HFF-Myc (cell line): ENCODE measurements at regions not wholly inside any gene's neighbourhood (a gene's known extent, or its start where the extent isn't known, plus 50 kb on each side); places are given as distances from the start of the nearest gene placed in this dataset.

Source experiments
- DNase-seq: peaks from one replicate; pipeline ENCODE4 v3.0.0-alpha.2; 2011; ENCODE audit warnings: low read depth; ENCODE audit errors: extremely low read depth
- H3K4me3 ChIP-seq: replicated peaks from 2 replicates; pipeline ENCODE4 v1.5.1; 2011; ENCODE audit warnings: low read depth, mild to moderate bottlenecking, control low read depth, low read length
- TF ChIP-seq, protein P1 (sequence below): IDR thresholded peaks from 2 replicates; pipeline ENCODE4 v1.5.1; 2012; ENCODE audit warnings: mild to moderate bottlenecking, low read depth, low read length, control low read depth; ENCODE audit errors: missing control alignments

GRCh38 chr2:187134306-187134705 lies 285.3 kb upstream of the ZSWIM2 start:
- TF ChIP-seq, protein P1, sequence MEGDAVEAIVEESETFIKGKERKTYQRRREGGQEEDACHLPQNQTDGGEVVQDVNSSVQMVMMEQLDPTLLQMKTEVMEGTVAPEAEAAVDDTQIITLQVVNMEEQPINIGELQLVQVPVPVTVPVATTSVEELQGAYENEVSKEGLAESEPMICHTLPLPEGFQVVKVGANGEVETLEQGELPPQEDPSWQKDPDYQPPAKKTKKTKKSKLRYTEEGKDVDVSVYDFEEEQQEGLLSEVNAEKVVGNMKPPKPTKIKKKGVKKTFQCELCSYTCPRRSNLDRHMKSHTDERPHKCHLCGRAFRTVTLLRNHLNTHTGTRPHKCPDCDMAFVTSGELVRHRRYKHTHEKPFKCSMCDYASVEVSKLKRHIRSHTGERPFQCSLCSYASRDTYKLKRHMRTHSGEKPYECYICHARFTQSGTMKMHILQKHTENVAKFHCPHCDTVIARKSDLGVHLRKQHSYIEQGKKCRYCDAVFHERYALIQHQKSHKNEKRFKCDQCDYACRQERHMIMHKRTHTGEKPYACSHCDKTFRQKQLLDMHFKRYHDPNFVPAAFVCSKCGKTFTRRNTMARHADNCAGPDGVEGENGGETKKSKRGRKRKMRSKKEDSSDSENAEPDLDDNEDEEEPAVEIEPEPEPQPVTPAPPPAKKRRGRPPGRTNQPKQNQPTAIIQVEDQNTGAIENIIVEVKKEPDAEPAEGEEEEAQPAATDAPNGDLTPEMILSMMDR, result no peak
- H3K4me3 ChIP-seq, result no peak overlapping the region
- DNase-seq, result no peak

DNA sequence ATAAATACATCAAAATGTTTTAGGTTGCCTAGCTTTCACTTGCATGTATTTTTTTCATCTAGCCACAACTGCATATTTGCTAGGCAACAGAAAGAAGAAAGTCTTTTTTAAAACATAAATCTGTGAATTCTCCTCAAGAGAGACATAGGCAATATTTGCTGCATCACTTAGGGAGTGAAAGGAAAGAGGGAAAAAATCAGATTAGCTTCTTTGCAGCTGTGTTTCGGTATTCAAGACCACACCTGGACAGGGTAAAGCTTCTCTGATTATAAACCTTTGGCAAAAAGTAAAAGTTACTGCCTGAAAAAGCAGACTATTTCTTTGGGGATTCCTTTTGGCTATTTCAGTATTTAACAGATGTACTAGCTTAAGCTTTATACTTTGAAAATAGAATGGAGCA lies 280.9 kb upstream of the ZSWIM2 start:
- TF ChIP-seq, protein P1, result no peak
- no peak for DNase-seq
- H3K4me3 ChIP-seq, result no peak overlapping the region

- TF ChIP-seq, protein P1, result no peak
- no peak overlapping the region for H3K4me3 ChIP-seq
- DNase-seq, result no peak
These were observed 280.3 kb upstream of the ZSWIM2 start for GRCh38 chr2:187129306-187129705.

DNA sequence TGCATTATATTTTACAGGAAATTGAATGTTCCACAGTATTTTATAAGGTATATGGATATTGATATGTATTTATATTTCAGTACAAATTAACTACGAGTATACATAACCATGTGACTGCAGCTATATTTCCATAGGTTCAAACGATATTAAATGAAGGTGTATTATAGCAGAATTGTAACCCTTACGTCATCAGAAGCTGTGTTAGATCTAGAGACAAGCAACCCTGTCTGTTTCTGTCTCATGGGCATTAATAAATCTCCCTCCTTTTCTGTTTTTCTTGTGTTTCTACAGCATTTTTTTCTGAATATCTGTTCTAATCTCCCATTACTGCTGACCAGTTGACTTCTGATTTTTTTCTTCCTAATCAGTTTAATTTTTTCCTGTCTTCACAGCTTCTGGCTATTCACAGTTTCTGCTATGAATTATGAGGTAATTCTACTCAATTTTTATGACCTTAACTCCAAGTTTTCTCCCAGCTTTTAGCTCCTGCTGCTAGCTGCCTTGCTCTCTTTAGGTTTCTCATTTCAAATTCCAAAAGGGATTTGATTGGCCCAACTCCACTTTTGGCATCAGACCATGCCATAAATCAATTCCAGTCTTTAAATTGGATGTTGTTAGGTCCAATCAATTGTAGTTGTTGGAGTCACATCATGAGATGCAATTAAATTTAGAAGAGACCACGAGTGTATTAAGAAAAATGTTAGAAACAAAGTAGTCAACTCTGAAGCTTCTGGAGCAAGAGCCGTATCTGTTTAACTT lies 277.5 kb upstream of the ZSWIM2 start:
- TF ChIP-seq, protein P1, result no peak
- no peak for DNase-seq
- H3K4me3 ChIP-seq, result no peak overlapping the region

DNA sequence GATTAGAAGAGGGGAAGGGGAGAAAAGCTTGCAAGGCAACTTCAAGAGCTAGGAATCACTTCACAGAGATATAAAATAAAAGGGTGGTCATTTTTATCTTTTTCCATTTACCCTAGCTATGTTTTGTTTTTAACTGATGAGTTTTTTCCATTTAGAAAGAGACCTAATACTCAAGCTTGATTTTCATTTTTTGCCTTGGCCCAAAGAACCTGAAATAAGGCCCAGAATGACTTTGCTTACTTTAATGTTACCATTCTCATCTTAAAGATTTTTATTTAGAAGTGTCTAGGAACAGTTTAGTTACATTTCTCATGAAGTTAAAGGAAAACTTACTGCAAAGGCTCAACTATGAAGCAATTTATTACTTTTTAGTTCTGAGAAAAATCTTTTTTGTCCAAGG lies 276.3 kb upstream of the ZSWIM2 start:
- TF ChIP-seq, protein P1, result no peak
- DNase-seq, result no peak
- no peak overlapping the region for H3K4me3 ChIP-seq

DNA sequence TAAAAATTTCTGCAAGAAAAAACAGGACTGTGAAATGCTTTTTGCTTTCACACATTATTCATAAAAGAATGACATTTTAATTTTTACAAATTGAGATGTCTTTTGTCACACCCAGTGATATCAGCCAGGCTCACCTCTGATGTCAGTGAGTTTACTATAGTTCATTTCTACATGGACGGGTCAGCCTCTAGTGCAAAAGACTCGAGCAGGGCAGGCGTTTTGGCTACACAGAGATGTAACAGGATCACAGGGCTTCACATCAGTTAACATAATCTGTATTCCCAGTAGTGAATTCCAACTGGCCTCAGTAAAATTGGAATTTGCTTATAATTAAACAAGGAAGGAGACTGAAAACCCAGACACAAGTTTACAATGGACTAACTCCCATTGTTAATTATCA lies 275.6 kb upstream of the ZSWIM2 start:
- TF ChIP-seq, protein P1, result no peak
- no peak overlapping the region for H3K4me3 ChIP-seq
- no peak for DNase-seq
